ENCODE measurements at regions not wholly inside any gene's neighbourhood (a gene's known extent, or its start where the extent isn't known, plus 50 kb on each side); places are given as distances from the start of the nearest gene placed in this dataset.

DNA sequence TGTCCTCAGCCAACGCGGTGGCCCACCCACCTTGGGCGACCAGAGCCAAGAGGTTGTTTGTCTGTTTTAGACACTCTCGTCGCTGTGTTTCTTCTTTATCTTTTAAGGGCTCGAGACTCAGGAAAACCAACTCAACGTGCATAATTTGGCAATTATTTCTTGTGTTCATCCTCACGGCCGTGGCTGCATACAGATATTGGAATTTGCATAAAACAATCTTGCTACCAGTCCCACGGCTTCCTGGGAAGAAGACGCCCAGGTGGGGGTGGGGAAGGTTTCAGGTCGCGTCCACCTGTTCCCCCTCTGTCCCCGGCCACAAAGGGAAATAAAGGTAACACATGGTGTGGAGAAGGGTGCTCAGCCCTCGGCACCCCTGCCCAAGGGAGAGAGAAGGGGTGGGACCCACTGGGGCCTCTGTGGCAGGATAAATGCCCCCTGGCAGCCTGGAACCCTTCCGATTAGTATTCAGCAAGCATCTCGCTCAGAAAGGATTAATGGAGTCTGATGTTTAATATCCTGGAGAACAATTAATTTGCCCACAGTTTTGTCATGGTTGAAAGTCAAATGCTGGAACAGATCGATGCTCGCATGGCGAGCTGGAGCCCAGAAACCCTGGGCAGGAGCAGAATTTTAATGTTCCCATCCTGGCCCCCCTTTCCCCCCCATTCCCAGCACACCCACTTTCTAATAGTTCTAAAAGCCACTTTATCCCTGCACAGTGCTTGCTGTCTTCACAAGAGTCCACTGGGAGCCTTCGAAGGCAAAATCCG, 359.7 kb downstream of the MN1 start:
- no peak for DNase-seq (ENCODE audit: low read depth)

- no peak for DNase-seq (ENCODE audit: low read depth)
Measured at GRCh38 chr22:27443306-27443705, 358.2 kb downstream of the MN1 start.

DNA sequence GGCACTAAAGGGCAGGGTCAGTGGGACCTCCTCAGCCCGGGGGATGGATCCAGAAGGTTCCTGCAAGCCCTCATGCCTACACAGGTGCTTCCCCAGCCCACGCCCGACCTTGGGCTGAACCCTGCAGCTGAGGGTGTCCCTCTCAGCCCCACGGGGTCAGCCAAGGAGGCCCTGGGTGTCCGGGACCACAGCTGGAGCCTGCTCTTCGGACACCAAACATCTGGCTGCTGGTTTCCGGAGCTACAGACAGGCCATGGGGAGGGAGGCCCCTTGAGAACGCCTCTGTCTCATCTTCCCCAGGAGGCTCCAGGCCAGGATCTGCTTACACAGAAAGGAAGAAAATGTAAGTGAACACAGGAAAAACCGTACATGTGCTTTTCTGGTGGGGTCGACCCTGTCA, 355.7 kb downstream of the MN1 start:
- DNase-seq (ENCODE audit: low read depth), result no peak

GRCh38 chr22:27447289-27447688, 354.3 kb downstream of the MN1 start:
- no peak for DNase-seq (ENCODE audit: low read depth)

DNA sequence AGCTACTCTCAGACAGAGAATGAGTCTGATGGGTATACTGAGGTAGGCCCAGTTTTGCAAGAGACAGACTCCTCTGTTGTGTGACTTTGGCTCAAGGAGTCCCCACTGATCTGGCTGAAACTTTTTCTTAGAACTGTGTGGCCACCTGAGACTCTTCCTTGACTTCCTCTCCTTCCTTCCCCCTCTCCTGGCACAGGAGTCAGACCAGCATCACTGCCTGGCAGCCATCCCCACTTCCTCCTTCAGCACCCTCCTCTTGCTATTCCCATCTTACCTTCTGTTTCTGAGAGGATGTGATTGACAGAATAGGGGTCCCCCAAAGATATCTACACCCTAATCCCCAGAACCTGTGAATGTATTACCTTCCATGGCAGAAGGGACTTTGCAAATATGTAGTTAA, 351.1 kb downstream of the MN1 start:
- DNase-seq (ENCODE audit: low read depth), result no peak

DNA sequence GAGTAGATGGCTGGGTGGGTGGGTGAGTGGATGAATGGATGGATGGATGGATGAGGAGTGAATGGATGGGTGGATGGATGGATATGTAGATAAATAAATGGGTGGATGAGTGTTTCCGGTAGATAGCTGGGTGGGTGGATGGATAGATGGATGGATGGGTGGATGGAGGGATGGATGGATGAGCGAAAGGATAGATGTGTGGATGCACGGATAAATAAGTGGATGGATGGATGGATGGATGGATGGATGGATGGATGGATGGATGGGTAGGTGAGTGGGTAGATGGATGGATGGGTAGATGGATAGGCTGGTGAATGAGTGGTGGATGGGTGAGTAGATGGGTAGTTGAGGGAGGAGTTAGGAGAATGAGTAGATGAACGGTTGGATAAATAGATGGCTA, 349.3 kb downstream of the MN1 start:
- DNase-seq (ENCODE audit: low read depth), result no peak

- DNase-seq (ENCODE audit: low read depth), result no peak
Measured at GRCh38 chr22:27452922-27453321, 348.6 kb downstream of the MN1 start.

DNA sequence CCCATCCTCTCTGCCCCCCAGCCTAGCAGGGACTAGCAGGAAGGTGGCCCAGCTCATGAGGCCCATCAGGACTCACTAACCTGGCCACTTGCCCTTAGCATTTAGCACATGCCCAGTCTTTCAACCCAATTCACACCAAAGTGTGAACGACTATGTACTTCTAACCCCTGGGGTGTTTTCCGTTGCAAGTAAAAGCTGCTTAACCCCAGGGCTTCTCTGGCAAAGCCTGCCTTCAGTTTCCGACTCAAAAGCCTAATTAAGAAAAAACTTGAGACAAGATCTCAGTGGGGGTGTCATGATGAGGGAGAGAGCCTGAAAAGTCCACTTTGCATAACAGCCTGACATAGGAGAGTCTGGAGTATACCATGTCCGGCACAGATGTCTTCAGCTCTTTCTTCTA, 347.8 kb downstream of the MN1 start:
- no peak for DNase-seq (ENCODE audit: low read depth)

DNA sequence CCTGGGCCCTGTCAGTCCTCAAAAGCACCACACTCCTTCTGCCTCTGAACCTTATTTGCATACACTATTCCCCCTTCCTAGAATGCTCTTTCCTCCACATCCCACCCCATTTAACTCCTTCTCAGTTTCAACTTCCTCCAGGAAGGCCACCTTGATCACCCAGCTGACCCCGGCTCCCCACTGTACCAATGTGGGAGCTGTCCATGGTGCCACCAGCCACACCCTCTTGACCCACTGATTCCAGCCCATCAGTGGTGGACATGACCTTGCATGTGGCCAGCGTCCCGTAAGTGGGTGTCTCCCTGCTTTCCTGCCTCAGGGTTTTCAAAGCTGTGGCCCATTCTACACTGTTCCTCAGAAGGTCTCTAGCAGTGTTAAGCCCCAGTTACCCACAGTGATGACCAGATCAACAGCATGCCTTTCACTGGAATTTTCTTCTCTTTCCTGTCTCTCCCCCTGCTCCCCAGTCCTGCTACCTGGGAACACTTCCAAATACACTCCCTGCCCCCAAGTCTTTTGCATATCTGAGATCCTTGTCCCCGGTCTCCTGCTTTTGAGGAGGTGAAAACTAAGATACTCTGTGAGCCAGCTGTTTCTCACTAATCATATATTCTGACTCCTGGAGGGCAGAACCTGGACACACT, 346.6 kb downstream of the MN1 start:
- no peak for DNase-seq (ENCODE audit: low read depth)

DNA sequence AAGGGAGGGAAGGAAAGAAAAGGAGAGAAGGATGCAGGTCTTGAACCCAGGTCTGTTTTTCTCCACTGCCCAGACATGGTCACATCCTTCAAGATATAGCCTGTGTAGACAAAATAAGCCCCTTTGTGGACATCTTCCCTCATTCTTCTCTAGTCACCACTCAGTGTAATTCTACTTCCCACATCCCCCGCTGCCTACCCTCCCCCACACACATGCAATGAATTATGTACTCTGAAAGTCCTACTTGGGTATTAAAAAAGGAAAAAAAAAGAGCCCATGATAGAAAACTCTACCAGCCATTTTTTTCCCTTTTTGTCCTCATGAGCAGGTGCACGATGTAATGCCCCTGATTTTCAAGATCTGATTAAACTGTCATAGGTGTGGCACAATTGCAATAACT, 346.0 kb downstream of the MN1 start:
- no peak for DNase-seq (ENCODE audit: low read depth)

GRCh38 chr22:27456696-27457503, 344.7 kb downstream of the MN1 start:
- DNase-seq (ENCODE audit: low read depth), result peak; percentile 79

DNA sequence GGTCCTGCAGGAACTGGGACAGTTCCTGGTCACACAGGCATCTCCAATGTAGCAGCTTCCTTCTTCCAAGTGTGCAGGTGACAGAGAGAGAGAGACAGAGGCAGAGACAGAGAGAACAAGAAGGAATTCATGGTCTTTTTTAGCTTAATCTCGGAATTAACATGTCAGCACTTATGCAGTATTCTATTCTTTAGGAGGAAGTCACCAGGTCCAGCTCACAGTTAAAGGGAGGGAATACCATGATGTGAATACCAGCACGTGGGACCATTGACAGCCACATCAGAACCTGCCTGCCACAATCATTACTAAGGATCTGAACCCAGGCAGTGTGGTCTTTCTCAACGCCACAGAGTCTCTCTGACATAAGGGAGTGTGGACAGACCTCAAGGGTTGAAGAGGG, 341.6 kb downstream of the MN1 start:
- DNase-seq (ENCODE audit: low read depth), result no peak

GRCh38 chr22:27460591-27461347, 340.8 kb downstream of the MN1 start:
- DNase-seq (ENCODE audit: low read depth), result peak; percentile 68

- peak; percentile 92 for DNase-seq (ENCODE audit: low read depth)
Measured at GRCh38 chr22:27461470-27461869, 340.1 kb downstream of the MN1 start.

GRCh38 chr22:27462190-27462589, 339.4 kb downstream of the MN1 start:
- peak; percentile 38 for DNase-seq (ENCODE audit: low read depth)

- DNase-seq (ENCODE audit: low read depth), result no peak
Measured at GRCh38 chr22:27463121-27463660, 338.4 kb downstream of the MN1 start.

DNA sequence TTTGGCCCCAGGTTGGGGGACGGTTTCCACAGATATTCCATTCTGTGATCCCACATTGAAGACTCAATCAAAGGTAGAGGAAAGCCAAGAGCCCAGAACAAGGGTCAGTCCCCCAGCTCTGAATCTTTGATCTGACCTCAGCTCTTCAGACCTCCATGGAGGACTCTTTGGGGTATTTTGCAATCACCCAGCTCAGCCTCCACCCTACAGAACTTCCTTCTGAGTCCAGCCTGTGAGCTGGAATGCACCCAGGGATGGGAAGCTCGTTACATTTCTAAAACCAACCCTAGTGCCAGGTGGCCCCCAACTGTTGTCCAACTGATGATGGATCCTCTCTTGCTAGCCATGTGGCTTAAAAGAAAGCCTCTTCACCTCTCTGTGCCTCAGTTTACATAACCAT, 335.3 kb downstream of the MN1 start:
- DNase-seq (ENCODE audit: low read depth), result no peak

- no peak for DNase-seq (ENCODE audit: low read depth)
Measured at GRCh38 chr22:27466778-27467438, 334.6 kb downstream of the MN1 start.

GRCh38 chr22:27467711-27468110, 333.8 kb downstream of the MN1 start:
- no peak for DNase-seq (ENCODE audit: low read depth)

DNA sequence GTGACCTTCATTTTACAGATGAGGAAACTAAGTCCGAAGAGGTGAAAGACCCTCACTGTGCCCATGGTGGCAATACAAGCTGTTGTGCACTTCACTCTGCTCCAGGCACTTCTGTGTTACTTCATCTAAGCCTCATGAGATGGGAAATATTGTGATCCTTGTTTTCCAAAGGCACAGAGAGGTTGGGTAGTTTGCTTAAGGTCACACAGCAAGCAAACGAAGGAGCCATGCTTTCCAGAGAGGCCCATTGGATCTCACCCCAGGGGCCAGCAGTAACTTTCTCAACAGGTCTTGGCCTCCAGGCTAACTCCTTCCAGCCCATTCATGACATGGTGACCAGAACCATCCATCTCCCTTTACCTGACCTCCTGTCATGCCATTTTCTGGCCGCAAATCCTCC, 332.8 kb downstream of the MN1 start:
- DNase-seq (ENCODE audit: low read depth), result no peak

DNA sequence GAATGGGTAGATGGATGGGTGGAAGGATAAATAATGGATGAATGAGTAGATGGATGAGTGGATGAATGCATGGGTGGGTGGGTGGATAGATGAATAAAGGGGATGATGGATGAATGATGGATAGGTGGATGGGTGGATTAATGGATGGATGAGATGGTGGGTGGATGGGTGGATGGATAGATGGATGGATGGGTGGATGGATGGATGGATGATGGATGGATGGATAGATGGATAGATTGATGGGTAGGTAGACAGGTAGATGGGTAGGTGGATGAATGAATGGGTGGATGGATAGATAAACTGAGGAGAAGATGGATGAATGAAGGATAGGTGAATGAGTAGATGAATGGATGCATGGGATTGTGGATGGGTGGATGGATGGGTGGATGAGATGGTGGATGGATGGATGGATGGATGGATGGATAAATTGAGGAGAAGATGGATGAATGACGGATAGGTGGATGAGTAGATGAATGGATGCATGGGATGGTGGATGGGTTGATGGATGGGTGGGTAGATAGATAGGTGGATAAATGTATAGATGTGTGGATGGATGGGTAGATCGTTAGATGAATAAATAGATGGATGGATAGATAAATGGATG, 331.3 kb downstream of the MN1 start:
- DNase-seq (ENCODE audit: low read depth), result no peak

Data from GM04504 (cell line).